Activated T-cell treated with anti-CD3 and anti-CD28 coated beads, Interleukin-2, amount 50 U/mL, for 1 hour (primary cell): ENCODE measurements at regions not wholly inside any gene's neighbourhood (a gene's known extent, or its start where the extent isn't known, plus 50 kb on each side); places are given as distances from the start of the nearest gene placed in this dataset.

Experiments used
- DNase-seq: peaks from one replicate; pipeline ENCODE4 v3.0.0-alpha.2; 2020

- DNase-seq, result no peak
Observed at GRCh38 chr5:168054091-168054490, 237.4 kb upstream of the WWC1 start.

- DNase-seq, result no peak
Observed at GRCh38 chr5:168055141-168055683, 236.2 kb upstream of the WWC1 start.

DNA sequence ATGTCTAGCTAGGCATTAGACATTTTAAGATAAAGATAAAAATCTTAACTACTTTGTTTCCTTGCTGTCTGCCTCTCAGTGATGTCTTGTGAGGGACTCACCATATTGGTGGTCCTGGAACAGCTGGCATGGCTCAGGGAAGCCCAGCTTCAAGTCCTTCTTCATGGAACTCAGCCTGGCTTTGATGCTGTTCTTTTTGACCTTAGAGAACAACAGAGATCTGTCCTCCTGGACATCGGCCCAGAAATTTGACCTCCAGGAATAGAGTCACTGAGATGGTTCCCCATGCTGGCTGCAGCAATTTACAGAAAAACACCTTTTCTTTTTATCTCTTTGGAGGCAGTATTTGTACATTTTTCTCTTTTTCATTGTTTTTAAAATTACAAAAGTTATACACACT lies 235.5 kb upstream of the WWC1 start:
- DNase-seq, result no peak

- no peak for DNase-seq
Observed at GRCh38 chr5:168056499-168057182, 234.8 kb upstream of the WWC1 start.

DNA sequence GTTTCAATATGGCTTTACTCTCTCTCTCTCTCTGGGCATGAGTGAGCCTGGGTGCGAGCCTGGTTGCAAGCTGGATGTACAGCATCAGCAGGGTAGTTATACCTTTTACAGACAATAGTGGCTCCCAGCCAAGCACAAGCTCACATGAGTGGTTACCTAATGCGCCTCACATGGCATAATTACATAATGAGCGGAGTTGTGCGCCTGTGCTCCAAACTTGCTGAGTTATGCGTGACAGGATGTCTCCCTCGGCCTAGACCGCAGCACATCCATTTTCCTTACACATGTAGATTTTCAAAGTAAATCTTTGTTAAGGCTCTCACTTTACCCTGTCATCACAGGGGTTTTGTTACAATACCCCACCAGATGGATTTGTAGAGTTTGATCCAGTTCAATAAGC lies 233.5 kb upstream of the WWC1 start:
- no peak for DNase-seq

- DNase-seq, result no peak
Observed at GRCh38 chr5:168059131-168059530, 232.3 kb upstream of the WWC1 start.

GRCh38 chr5:168062239-168062638 lies 229.2 kb upstream of the WWC1 start:
- DNase-seq, result no peak

- no peak for DNase-seq
Observed at GRCh38 chr5:168064457-168064856, 227.0 kb upstream of the WWC1 start.

DNA sequence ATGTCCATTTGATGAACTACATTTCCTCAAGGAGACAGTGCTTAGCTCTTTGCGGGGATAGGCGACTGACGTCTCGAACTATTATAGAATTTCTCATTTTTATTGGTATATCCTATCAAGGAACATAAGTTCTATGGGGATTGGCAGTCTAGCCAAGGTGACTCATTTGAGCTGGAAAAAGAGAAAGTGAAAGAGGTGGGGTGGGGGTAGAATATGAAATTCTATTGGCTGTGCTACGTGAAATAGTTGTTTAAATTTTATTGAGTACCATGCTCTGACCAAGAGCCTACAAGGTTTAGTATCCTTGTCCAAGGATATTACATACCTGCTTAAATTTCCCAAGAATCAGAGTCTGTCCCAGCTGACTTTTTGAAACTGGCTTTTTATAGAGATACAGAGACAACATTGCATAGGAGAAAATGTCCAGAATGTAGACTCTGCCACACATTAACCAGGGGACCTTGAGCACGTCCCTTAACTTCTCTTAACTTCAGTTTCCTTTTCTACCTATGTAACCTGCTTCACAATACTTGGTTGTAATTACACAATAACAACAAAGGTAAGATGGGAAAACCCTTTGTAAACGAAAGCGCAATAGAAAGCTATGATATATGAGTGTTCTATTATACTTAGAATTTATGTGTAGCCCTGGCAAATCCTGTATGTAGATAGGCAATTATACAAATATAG lies 226.4 kb upstream of the WWC1 start:
- DNase-seq, result no peak

DNA sequence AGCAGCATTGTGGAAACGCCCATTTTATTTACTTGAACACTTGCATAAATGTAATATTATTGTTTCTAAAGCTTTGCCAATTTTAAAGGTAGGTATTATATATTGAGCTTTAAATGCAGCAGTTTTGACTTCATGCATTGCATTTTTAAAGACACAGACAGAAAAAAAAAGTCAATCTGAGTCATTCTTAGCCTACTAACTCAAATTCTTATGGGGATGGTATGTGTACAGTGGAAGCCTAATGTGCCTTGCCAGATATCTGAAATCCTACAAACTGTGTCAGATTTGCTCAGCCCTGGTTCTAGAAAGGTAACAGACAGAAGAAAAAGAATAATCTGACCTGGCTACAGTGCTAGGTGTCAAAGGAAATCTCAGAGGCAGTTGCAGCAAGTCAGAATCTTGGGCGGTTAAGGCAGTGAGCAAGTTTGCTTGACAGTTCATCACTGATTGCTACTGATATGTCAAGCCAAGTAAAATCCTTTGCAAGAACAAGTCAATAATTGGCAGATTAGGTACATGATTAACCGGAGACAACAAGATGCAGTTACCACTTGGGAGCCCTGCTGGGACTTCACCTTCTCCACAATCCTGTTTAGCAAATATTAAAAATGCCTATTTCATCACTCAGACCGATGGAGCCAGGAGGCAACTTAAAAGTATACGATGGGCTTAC lies 224.8 kb upstream of the WWC1 start:
- DNase-seq, result no peak

DNA sequence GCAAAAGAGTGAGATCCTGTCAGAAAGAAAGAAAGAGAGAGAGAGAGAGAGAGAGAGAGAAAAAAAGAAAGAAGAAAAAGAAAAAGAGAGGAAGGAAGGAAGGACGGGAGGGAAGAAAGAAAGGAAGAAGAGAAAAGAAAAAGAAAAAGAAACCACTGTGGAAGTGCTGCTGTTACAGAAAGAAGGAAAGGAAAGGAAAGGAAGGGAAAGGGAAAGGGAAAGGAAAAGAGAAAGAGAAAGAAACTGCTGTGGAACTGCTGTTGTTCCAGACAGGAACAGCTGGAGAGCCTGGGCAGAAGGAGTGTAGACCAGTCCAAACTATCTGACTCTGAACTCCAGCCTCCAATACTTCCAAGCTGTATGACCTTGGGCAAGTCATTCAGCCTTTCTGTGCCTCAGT lies 220.7 kb upstream of the WWC1 start:
- DNase-seq, result no peak

DNA sequence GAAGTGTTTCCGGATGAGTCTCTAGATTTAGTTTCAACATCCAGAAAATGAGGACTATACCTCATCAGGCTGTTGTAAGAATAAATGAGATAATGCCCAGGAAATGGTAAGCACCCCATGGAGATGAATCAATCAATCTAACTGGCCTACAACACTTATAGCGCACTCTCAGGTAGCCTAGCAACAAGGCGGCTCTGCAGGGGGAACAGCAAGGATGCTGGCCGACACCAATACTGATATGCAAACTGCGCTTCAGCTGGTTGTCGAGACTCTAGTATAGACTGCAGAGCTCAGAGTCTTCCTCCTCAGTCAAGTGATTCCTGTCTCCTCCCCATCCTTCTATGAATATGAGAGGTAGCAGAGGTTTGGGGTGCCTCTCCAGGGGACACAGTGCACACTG lies 218.8 kb upstream of the WWC1 start:
- no peak for DNase-seq

GRCh38 chr5:168073311-168073710 lies 218.1 kb upstream of the WWC1 start:
- DNase-seq, result no peak

DNA sequence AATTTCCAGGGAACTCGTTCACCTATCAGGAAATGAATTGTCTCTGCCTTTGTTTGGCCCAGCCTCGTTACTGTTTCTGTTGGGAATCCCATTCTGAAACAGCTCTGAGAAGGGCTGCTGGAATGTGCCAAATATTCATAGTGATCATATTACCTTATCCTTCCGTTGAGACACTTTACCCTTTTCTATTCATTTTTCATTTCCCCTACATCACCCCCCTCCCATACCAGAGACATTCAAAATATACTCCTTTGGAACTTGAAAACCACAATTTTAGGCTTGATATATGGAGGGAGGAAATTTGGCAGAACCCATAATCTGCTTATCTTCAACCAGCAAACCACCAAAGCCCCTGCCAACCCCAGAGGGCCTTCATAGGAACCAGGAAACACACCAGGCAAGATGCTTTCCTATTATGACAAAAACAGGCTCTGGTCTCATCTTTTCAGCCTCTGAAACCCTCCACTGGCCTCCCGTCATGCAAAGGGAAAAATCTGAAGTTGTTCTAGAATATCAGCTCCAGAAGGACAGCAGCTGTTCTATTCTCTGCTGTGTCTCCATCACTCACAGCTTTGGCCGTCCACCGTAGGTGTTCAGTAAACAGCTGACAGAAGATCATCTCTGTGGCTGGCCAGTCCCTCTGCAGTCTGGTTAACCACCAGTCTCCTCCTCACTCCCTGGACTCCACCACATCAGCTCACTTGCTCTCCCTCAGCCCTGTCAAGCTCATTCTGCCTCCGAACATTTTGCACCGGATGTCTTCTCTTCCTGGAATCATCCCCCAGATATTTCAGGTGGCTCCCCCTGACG lies 217.2 kb upstream of the WWC1 start:
- no peak for DNase-seq

DNA sequence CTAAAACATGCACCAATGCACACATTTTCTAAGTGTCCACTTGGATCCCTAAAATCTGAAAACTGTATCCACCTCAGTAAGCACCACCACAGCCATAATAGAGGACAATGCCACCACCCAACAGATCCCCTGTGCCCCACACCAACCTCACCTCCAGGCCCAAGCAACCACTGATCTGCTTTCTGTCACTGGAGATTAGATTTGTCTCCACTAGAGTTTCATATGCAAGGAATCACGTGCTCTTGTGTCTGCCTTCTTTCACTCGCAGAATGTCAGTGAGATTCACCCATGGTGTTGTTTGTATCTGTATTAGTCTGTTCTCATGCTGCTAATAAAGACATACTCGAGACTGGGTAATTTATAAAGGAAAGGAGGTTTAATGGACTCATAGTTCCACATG lies 216.1 kb upstream of the WWC1 start:
- no peak for DNase-seq

- no peak for DNase-seq
Observed at GRCh38 chr5:168076561-168076991, 214.9 kb upstream of the WWC1 start.

GRCh38 chr5:168085261-168086031 lies 206.0 kb upstream of the WWC1 start:
- DNase-seq, result no peak

DNA sequence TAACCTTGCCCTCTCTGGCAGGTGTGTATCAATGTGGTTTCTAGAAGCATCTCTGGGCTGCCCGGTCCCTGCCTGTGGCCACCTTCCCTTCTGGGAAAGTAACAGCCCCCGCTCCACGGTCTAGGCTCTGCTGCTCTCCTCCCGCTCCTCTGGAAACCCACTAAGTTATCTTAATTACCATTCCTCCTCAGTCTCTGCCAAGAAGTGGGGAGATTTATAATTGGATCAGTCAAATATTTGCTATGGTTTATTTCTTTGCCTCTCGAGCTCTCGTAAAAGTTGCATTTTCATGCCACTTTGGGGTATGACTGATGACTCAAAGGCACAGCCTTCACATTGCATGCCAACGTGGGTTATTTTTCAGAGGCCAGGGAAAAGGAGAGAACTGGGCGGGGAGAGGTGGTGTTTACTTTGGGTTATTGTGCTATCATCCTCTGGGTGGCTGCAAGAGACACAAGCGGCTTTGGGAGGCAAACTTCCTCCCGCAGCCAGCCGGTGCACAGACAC lies 205.3 kb upstream of the WWC1 start:
- DNase-seq, result no peak

DNA sequence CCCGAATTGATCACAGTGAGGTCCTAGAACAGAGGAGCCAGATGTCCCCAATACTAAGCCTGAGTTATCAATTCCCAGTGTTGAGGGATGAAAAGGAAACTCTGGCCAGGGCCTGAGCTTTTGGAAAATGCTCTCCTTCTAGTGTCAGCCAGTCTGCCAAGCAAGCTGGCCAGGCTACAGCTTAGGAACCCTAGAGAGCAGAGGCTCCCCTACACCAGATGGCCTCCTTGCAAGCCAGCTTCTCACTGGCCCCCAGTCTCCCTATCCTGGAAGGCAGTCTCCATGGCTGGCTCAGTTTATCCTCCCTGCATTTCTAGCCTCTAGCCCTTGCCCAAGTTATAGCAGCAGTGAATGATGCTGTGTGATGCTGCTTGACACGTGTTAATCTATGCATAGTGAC lies 204.7 kb upstream of the WWC1 start:
- DNase-seq, result no peak

DNA sequence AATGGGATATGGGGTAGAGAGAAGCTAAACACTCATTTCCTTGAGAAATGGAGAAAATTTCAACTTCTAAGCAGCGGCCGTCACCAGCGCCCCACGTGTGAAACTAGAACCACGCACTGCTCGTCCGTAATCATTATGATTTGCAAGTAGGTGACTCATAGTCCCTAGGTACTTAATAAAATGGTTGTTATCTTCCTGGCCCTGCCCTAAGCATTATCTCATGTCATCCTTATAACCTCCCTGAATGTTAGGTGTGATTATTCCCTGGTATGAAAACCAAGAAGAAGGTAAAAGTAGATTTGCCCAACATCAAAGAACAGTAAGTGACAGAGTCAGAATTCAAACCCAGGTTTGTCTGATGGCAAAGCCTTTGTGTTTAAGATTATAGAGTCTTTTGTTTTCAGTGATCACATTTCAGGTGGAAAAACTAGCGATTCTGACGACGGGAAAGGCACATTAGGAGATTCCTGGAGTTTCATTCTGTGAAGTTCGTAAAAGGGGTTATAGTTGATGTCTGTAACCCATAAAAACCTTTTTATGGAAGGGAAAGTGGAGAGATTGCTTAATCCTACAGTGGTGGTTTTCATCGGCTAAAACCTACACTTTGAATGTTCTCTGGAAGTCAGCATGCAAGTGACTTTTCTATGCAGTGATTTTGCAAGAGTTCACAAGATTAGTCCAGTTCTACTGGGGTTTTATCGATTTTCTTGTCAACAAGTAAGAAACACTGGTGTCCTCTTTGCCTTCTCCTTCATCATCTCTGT lies 202.9 kb upstream of the WWC1 start:
- no peak for DNase-seq

DNA sequence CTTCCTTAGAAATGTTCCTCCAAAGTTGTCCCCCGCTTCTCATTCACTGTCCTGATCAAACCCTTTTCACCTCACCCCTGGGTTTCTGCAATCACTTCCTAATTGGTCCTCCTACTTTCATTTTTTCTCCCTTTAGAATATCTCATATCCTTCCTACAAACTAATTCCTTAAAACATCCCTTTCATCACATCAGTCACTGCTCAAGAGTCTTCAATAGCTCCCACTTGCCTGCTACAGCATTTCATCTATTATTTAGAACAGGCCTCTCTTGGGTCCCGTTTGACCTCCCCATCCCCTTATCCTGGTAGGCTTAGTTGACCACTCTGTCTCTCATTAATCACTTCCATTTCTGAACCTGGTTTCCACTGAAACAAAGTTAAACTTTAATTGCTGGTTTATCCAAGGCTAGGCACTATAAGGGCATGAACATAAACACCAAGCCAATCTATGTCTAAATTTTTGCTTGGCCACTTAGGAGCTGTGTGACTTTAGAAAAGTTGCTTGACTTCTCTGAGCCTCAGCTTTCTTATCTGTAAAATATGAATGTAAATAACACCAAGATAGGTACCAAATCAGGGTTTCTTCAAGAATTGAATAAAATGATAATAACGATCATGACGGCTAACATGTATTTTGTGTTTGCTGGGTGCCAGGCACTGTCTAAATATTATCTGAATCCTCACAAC lies 202.1 kb upstream of the WWC1 start:
- DNase-seq, result no peak
